ENCODE measurements at regions not wholly inside any gene's neighbourhood (a gene's known extent, or its start where the extent isn't known, plus 50 kb on each side); places are given as distances from the start of the nearest gene placed in this dataset.

GRCh38 chr1:217010253-217010652 lies 287.0 kb upstream of the ESRRG start:
- no peak for DNase-seq (ENCODE audit: low read depth in 2 of 3, low spot score in 2 of 3)

- no peak for DNase-seq (ENCODE audit: low read depth in 2 of 3, low spot score in 2 of 3)
Measured at GRCh38 chr1:217009376-217009775, 286.1 kb upstream of the ESRRG start.

- DNase-seq (ENCODE audit: low read depth in 2 of 3, low spot score in 2 of 3) = no peak
Measured at GRCh38 chr1:217004776-217005436, 281.7 kb upstream of the ESRRG start.

- no peak for DNase-seq (ENCODE audit: low read depth in 2 of 3, low spot score in 2 of 3)
Measured at GRCh38 chr1:217003355-217003754, 280.1 kb upstream of the ESRRG start.

GRCh38 chr1:216997831-216998230 lies 274.6 kb upstream of the ESRRG start:
- DNase-seq (ENCODE audit: low read depth in 2 of 3, low spot score in 2 of 3) = no peak

GRCh38 chr1:216997069-216997468 lies 273.8 kb upstream of the ESRRG start:
- DNase-seq (ENCODE audit: low read depth in 2 of 3, low spot score in 2 of 3) = no peak

- DNase-seq (ENCODE audit: low read depth in 2 of 3, low spot score in 2 of 3) = no peak
Measured at GRCh38 chr1:216984536-216984935, 261.3 kb upstream of the ESRRG start.

- no peak for DNase-seq (ENCODE audit: low read depth in 2 of 3, low spot score in 2 of 3)
Measured at GRCh38 chr1:216983823-216984222, 260.6 kb upstream of the ESRRG start.

- no peak for DNase-seq (ENCODE audit: low read depth in 2 of 3, low spot score in 2 of 3)
Measured at GRCh38 chr1:216961516-216961915, 238.3 kb upstream of the ESRRG start.

GRCh38 chr1:216960716-216961115 lies 237.5 kb upstream of the ESRRG start:
- no peak for DNase-seq (ENCODE audit: low read depth in 2 of 3, low spot score in 2 of 3)

- DNase-seq (ENCODE audit: low read depth in 2 of 3, low spot score in 2 of 3) = no peak
Measured at GRCh38 chr1:216958569-216958968, 235.3 kb upstream of the ESRRG start.

GRCh38 chr1:216953495-216953894 lies 230.3 kb upstream of the ESRRG start:
- DNase-seq (ENCODE audit: low read depth in 2 of 3, low spot score in 2 of 3) = no peak

- DNase-seq (ENCODE audit: low read depth in 2 of 3, low spot score in 2 of 3) = no peak
Measured at GRCh38 chr1:216952864-216953263, 229.6 kb upstream of the ESRRG start.

- DNase-seq (ENCODE audit: low read depth in 2 of 3, low spot score in 2 of 3) = no peak
Measured at GRCh38 chr1:216945538-216946080, 222.4 kb upstream of the ESRRG start.

- DNase-seq (ENCODE audit: low read depth in 2 of 3, low spot score in 2 of 3) = no peak
Measured at GRCh38 chr1:216944864-216945510, 221.8 kb upstream of the ESRRG start.

- DNase-seq (ENCODE audit: low read depth in 2 of 3, low spot score in 2 of 3) = no peak
Measured at GRCh38 chr1:216937491-216937890, 214.3 kb upstream of the ESRRG start.

GRCh38 chr1:216936779-216937178 lies 213.6 kb upstream of the ESRRG start:
- no peak for DNase-seq (ENCODE audit: low read depth in 2 of 3, low spot score in 2 of 3)

GRCh38 chr1:216935901-216936300 lies 212.7 kb upstream of the ESRRG start:
- no peak for DNase-seq (ENCODE audit: low read depth in 2 of 3, low spot score in 2 of 3)

- DNase-seq (ENCODE audit: low read depth in 2 of 3, low spot score in 2 of 3) = no peak
Measured at GRCh38 chr1:216932424-216932823, 209.2 kb upstream of the ESRRG start.

GRCh38 chr1:216929870-216930582 lies 206.8 kb upstream of the ESRRG start:
- no peak for DNase-seq (ENCODE audit: low read depth in 2 of 3, low spot score in 2 of 3)

- DNase-seq (ENCODE audit: low read depth in 2 of 3, low spot score in 2 of 3) = no peak
Measured at GRCh38 chr1:216927633-216928032, 204.4 kb upstream of the ESRRG start.

Measured in hematopoietic multipotent progenitor cell (in vitro differentiated cells).